LoVo (cell line): ENCODE measurements at regions not wholly inside any gene's neighbourhood (a gene's known extent, or its start where the extent isn't known, plus 50 kb on each side); places are given as distances from the start of the nearest gene placed in this dataset.

Experiments
- DNase-seq: peaks from one replicate; pipeline ENCODE4 v3.0.0-alpha.2; 2016; ENCODE audit warnings: low spot score

DNA sequence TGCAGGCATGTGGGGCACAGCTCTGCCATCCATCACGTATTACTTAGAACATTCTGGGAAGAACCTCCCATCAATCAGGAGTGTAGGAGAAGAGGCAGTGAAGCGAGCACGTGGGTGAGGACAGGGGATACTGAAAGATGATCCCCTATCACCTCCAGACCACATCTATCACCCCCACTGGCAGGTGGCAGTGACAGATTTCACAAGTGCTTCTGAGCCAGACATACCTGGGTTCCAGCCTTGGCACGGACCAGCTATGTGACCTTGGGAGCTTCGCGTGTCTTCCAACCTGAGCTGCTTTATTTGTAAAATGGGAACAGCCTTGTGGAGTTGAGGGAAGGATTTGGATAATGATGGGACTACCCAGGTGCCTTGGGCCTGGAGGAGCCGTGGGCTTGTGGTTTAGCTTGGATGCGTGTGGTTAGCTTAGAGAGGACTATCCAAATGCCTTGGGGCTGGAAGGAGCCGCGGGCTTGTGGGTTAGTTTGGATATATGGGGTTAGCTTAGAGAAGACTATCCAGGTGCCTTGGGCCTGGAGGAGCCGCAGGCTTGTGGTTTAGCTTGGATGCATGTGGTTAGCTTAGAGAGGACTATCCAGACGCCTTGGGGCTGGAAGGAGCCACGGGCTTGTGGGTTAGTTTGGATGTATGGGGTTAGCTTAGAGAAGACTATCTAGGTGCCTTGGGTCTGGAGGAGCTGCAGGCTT, 206.4 kb downstream of the ENGASE start:
- no peak for DNase-seq

DNA sequence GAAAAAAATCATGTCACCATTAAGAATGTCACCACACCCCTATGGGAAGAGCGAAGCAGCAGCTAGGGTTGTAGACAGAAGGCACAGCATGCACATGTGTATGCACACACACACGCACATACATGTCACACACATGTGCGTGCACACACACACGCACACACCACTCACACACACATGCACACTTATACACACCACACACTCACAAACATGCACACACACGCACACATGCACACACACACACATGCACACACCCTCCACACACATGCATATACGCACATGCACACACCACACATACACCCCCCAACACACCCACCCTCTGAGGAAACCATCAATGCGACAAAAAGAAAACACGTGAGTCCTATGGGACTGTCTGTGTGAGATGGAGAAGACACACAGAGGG, 205.4 kb downstream of the ENGASE start:
- DNase-seq: no peak

DNA sequence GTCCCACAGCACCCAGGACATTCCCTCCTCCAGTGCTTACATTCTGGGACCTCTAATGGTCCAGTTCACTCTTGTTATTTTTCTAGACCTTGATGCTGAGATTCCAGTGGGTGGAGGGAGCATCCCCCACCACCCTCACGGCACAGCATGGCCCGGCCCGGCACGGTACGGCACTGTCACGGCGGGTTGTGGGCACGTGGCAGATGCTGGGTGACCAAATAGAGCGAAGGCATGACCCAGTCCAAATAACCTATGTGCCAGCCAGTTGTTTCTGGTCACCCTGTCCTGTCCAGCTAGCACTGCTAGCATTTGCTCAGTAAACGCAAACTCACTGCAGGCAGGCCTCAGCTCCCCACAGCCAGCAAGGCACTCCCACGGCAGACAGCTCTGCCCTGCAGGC, 204.7 kb downstream of the ENGASE start:
- no peak for DNase-seq

DNA sequence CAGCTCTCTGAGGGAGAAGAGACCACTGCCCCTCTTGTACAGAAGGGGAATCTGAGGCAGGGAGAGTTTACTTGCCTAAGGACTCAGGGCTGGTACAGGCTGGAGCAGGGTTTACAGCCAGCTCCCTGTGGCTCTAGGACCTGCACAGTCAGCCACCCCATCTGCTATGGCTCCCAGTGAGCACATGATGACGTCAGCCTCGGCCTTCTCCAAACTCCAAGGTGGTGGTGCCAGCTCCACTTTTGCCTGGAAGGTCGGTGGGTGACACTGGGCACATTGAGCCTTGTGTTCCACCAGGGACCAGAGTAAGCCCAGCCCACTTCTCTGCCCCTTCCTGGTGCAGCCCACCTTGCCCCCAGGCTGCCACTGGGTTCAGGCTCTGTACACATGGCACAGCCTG, 202.2 kb downstream of the ENGASE start:
- no peak for DNase-seq

DNA sequence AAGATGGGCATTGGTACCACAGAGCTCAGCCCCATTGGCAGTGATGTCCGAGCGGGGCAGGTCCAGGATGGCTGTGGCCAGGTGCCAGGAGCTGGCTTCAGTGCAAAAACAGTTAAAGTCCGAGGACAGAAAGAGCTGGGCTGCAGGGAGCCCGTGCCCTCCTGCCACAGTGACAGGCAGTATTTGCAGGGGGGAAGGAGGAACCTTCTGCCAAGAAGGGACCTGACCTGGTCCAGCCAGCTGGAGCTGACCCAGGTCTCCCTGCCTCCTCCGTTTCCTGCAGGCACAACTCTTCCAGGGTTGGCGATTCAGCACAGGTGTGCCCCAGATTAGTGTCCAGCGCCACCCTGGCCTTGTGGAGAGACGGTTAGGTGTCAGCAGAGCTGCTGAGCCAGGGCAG, 199.0 kb downstream of the ENGASE start:
- DNase-seq: no peak

DNA sequence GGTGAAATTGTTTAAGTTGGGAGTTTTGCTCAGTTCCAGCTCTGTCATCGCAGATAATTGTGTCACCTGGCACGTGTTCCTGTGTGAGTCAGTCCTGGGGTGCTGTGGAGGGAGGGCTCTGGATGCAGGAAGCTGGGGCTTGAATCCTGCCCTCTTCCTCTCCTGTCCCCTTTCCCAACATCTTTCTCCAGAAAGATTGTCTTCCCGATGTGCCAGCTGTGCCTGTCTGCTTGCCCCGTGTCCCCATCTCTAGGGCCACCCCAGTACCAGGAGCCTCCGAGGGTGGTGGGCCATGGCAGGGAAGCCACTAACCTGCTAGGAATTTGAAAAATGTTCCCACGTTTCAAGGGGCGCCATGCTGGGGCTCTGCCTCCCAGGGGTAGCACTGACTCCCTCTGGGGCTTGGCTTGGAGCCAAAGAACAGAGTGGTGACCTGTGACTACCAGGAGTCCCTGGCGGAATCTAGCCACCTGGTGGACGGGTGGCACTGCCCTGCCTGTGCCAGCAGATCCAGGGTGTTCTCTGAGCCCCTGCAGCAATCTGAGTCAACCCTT, 198.1 kb downstream of the ENGASE start:
- peak; percentile 42 for DNase-seq

DNA sequence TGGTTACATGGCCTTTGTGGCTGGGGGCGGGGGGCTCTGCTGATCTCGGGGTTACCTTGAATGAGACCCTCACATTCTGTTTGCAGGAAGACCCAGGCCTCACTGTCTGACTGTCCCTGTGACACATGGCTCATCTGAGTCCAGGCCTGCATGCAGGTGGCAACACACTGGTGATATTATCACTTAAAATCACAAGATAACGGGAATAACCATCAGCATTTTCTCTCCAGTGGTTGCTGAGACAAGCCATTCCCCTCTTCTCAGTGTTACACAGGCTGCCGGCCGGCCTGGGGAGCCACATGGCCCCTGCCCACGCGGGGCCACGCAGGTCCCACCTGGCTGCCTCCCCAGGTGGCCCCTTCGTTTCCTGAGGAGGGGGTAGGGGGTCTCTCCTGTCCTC, 197.6 kb downstream of the ENGASE start:
- DNase-seq: no peak

DNA sequence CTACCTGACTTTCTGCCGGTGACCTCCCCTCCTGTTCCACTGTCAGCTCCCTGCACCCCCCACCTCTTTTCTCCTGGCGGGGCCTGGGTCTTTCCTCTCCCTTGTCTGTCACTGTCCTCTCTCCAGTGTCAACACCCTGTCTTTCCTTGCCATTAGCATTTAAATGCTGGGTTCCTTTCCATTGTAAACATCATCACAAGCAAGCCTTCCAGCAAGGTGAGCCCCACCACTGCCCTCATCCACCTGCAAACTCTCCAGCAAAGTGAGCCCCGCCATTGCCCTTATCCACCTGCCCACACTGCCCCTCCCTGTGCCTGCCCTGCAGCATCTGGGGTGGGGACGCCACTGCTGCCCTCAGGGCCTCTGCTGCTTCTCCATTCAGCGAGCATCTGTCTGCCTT, 195.0 kb downstream of the ENGASE start:
- no peak for DNase-seq

DNA sequence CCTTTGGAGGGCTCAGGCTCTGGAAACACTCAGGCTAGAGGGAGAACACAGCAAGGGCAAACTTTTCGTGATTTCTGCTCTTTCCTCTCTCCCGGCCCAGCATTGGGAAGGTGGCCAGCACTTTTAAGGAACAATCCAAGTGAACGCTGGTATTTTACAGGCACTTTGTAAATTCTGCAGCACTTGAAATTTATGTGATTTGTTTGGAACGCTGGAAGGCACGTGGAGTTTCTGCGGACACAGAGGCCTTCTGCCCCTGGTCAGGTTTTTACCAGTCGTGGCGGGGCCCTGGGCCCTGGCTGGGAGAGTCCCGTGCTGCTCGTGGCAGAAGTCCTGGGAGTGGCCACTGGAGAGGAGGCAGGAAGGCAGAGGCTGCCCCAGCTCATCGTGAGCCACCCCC, 188.6 kb downstream of the ENGASE start:
- no peak for DNase-seq

DNA sequence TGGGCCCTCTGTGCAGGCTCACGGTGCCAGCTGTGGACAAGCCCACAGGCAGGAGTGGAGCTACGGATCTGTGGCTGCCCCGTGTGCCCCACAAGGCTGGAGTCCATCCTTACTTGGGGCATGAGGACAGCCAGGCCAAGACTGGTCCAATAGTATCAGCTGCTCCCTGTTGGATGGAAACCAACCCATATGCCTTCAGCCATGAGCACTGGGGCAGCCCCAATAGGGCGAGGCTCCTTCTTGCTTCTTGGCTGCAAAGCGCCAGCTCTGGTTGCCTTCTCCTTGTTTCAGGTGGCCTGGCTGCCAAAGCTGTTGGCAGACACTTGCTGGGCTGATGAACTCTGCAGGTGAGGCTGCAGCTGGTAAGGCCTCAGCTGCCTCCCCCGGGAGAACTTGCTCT, 188.0 kb downstream of the ENGASE start:
- DNase-seq: no peak

DNA sequence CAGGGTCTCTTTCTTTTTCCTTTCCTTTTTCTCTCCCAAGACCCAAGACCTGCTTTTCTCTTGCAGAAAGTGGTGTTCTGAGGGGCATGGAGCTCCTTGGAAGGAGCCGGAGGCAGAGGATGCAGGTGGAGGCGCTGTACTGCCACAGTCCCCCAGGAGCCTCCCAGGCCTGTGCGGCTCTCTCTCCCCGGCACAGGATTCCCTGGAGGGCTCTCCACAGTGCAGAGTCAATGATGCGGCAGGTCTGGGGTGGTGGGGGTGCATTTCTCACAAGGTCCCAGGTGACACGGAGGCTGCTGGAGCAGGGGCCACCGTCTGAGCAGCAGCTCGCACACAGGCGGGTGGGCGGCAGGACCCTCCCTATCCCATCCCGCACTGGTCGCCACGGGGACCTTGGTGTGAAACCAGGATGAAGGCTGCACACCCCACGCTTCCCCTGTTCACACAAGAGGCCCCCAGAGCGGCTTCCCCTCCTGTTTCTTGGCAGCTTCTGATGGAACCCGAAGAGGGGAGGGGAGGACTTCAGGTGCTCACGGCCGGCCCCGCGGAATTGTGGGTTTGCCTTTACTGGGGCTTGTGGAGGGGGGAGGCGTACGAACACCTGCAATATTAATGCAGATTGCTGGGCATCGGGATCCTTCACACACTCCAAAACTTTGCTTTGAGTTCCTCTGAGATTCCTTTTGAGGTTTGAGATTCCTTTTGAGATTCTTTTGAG, 186.9 kb downstream of the ENGASE start:
- no peak for DNase-seq

DNA sequence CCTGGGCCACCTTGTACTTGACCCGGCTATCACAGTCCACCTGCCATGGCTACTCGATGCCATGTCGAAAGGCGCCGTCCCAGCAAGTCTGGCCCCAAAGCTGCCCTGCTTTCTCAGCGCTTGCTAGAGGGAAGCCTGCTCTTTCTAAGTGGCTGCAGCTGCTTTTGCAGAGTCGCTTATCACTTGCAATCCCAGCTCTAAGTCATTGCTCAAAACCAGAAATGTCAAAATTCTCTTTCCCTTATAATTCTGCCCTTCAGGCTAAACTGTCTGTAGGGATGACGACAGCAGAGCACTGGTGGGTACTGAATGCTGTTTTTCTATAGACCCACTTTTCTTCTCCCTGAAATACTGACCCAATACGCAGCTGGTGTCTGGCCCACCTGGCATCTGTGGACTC, 184.2 kb downstream of the ENGASE start:
- no peak for DNase-seq

DNA sequence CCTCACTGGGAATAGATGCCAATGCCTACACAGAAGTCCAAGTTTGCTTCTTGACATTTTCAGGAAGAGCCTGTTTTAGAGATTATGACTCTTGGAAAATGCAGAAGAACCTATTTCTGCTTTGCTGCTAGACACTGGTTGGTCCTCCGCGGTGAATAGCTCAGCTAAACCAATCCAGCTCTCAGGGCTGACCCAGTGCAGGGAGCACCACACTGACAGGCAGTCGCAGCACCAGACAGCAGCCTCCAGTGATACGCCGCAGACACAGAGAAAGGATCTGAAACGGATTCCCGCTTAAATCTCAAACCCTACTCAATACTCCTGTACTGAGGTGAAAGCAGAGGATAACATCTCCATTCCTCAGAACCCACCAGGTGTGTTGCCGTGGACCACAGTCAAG, 183.4 kb downstream of the ENGASE start:
- no peak for DNase-seq

DNA sequence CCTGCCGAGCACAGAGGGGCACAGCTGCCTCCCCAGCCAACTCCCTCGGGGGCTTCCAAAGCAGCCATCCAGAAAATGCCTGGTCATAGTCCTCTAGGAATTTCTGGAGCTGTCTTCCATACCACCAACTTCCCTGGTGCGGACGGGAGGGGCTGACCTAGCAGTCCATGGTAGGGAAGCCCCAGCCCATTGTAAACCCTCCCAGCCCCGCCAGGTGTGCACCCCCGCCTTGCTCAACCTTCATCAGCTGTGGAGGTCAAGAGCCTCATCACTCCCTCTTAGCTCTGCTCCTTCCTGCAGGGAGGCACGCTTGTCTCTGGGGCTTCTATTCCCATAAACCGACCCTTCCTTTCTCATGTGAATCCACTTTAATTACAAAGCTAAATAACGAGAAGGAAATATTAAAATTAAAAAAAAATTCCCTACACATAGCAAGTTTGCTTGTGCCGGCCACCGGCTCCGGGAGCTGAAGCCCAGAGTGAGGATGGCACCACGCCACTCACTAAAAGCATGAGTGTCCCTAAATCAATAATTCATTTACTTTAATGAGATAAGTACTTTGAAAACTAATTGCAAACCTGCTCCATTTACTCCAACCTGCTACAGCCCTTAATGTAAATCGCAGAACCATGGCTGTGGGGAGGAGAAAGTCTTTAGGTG, 181.4 kb downstream of the ENGASE start:
- DNase-seq: no peak

DNA sequence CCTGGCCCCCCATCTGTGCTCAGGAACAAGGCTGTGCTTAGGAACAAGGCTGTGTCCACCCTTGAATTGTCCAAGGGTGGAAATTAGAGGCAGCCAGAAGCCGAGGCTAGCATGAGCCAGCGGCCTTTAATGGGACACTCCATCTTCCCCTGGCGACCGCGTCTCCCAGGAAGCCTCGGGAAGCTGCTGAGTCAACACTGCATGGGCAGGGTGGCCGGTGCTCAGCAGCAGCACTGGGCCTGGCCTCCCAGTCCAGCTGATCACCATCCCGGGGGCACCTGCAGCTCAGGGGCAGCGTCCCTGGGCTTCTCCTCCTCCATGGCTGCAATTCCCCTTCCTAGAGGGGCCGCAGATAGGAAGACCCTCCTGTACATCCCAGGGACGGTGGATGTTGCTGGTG, 180.8 kb downstream of the ENGASE start:
- no peak for DNase-seq

DNA sequence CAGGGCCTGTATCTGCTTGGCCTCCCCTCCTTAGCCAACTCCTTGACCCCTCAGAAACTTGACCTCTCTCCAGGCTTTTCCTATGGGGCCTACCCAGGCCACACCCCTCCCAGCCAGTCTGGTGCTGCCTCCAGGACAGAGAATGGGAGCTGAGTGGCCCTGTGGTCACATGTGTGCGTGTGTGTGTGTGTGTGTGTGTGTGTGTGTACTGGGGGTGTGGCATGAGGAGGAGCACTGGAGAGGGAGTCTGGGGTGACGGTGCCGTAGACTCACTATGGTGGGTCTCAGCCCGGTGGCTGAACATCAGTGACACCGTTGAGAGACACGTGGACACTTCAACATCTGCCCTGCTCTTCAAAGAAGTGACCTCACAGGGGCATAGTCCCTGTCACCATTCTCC, 180.4 kb downstream of the ENGASE start:
- no peak for DNase-seq

DNA sequence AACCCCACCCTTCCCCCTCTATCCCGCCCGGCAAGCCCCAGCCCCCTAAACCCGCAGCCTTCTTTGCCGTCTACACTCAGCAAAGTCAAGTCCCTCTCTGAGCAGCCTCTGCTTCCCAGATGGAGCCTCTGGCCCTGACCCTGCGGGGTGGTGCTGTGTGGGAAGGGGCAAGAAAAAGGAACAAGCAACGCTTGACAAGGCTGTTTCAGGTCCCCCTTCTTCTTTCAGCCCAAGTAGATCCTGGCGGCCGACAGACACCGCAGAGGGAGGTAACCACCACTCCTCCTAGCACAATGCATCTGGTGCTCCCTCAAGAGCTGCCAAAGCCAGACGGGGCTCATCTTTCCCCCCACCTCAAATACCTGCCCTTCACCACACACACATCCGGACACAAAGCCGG, 178.3 kb downstream of the ENGASE start:
- no peak for DNase-seq

DNA sequence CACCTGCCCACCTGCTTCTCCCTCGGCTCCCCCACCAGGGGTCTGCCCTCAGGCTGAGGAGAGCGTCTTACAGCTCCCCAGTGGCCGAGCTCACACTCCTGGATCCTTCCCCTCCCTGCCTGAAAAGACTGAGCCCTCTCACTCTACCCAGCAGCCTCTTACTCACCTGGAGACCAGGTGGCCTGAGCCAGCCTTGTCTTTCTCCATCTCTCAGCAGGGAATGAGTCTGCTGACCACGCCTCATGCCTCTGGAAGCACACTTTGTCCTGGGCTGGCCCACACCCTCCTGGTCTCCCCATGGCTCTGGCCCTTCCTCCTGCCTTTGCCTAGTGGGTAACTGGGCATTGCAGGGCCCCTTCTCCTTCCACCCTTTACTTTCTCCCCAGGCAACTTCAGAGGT, 177.2 kb downstream of the ENGASE start:
- DNase-seq: no peak

DNA sequence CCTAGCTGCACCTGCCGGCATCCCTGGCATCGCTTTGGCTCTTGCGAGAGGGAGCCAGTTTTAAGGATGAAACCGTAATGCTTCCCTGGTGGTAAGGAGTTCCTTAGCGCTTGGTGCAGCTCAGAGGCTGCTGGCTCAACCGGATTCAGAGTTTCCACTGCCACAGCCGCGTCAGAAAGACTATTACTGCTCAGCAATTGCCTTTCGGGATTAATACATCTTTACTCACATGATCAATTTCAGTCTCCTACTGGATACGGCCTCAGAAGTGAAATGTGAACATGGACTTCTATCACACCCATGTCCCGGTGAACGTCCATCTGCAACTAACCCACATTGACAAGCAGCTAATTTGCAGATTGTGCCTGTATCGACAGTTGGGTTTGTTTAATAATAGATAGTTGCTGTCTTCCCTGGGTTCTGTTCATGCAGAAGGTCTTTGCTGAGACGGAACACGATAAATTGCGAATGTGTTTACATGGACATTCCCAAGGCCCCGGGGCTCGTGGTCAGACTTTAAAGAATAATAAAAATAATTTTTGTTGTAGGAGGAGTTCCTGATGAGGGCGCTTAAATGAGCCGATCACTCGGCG, 175.4 kb downstream of the ENGASE start:
- DNase-seq: no peak

DNA sequence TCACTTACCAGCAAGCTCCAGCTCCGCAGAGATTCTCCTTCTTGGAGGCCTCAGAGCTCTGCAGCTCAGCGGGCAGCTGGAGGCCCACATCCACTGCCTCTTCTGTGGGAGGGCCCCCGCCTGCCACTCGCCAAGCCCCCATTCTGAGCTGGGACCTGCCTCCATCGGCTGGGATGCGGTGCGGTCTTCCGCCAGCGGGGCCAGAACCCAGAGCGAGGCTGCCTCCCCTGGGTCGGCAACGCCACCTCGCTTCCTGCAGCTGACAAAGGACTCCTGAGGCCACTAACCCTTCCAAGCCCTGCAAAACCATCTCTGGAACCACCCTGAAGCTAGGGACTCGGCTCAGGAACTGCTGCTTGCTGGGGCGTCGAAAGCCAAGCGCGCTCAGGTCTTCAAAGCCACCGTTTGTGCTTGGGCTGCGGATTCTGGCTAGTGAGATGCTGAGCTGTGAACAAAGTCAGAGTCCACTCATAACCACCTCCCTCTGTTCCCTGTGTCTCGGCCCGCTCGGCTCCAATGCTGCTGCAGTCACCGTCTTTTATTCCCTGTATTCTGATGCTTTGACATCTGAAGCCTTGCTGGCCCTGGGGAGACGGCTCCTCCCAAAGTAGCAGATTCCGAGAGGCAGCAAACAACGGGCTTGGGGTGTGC, 174.3 kb downstream of the ENGASE start:
- no peak for DNase-seq

DNA sequence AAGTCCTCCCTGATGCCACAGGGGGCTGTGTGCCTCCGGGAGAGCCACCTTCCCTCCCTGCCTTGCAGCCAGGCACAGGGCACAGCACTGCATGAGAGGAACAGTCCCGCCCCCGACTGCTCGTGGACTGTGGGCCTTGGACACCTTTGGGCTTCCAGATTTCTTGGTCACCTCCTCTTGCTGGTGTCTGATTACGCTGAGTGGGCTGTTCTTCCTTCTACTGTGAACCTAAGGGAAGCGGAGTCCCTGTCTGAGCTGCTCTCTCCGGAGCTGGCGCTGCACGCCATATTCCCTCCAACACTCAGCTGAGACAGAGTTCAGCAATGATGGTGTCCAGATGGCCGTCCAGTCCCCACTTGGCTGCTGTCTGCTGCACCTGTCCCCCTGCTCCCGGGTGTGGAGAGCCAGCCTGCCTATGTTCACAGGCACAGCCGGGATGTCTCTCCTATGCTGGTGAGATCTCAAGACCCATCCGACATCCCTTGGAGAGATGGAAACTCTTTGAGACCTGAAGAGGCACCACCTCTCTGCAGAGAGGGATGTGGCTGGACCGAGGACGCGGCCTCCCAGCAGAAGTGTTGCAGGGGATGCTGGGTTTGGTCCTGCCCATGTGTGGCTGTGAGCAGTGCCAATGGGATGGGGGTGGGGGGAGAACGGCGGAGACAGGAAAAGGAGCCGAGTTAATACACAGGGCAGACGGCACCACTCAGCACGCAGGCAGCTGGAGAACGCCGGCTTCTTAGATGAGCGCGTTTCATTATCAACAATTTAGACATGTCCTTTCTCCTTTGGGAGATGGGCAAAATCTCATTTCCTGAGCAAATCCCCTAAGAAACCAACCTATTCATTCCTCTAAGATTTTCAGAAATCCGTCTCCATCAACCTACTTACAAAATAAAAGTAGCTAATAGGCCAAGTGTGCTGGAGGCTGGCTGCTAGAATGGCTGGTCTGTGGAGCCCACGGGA, 171.9 kb downstream of the ENGASE start:
- DNase-seq: no peak
